IPS-20b (cell line): ENCODE measurements at regions not wholly inside any gene's neighbourhood (a gene's known extent, or its start where the extent isn't known, plus 50 kb on each side); places are given as distances from the start of the nearest gene placed in this dataset.
"Not testable (repeated sequence)": the region's sequence is repeated elsewhere in the genome, so short reads cannot be mapped to it uniquely, and the experiment has no call there.

ENCODE experiments used
- H3K27ac ChIP-seq: one replicate; pipeline ENCODE4 v1.5.1; 2013; ENCODE audit warnings: low read length
- H3K27me3 ChIP-seq: 2 replicates; pipeline ENCODE4 v1.6.1; 2013; ENCODE audit warnings: mild to moderate bottlenecking, low read length, inconsistent platforms; ENCODE audit not compliant: insufficient read depth
- H3K36me3 ChIP-seq: 2 replicates; pipeline ENCODE4 v1.6.1; 2013; ENCODE audit warnings: low read depth, mild to moderate bottlenecking, inconsistent platforms, low read length, moderate library complexity; ENCODE audit not compliant: insufficient read depth
- H3K4me1 ChIP-seq: 2 replicates; pipeline ENCODE4 v1.6.1; 2013; ENCODE audit warnings: mild to moderate bottlenecking, control low read depth, inconsistent platforms, low read length, moderate library complexity; ENCODE audit not compliant: insufficient read depth
- H3K4me3 ChIP-seq: 2 replicates; pipeline ENCODE4 v1.5.1; 2013; ENCODE audit warnings: mild to moderate bottlenecking, low read length, inconsistent platforms
- H3K9ac ChIP-seq: 2 replicates; pipeline ENCODE4 v1.6.1; 2013; ENCODE audit warnings: low read depth, mild to moderate bottlenecking, inconsistent platforms, low read length, moderate library complexity
- H3K9me3 ChIP-seq: 2 replicates; pipeline ENCODE4 v1.6.1; 2013; ENCODE audit warnings: mild to moderate bottlenecking, low read depth, low read length, inconsistent platforms; ENCODE audit not compliant: insufficient read depth

- peaks cover 10% of the 10 kb centered on the region; the same call in 1 of the 2 replicates for H3K9me3 ChIP-seq
- no peak overlapping the region for H3K9ac ChIP-seq
- no peak overlapping the region for H3K4me3 ChIP-seq
- no peaks in the 10 kb centered on the region for H3K4me1 ChIP-seq
- no peaks in the 10 kb centered on the region for H3K36me3 ChIP-seq
- H3K27ac ChIP-seq = no peak overlapping the region
- H3K27me3 ChIP-seq = no peaks in the 10 kb centered on the region
These were observed 68.7 kb upstream of the EDIL3 start for GRCh38 chr5:84453405-84453804.

DNA sequence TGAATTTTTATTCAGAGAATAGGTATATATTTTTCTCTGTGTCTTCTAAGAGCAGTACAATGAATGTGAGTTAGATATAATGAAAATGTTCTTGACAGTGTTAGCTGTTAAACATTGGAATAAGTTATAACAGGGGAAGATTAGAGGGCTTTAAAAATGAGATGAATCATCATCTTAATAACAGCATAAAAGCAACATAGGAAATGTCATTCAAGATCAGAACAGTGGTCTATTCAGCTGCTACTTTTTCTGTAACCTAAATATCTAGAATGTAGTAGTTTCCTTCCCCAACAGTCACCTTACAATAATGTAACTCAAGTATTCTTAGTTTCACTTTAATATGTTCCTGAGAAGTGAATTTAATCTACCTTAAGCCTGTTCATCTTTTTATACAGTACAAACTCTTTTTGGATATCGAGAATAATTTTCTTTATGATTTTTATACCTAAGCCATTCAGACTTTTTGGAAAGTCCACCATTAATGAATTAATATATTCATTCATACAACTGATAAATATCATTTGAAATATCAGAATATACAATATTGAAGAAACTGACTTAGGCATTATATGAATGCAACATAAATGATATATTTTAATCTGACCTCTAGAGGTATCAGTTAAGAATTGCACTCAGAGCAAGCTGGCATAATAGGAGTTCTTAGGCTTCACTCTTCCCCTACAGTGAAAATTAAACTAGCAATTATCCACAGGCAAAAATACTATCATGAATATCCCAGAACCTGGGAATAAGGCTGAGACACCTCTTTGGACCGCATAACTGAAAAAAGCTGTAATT lies 66.1 kb upstream of the EDIL3 start:
- Histone ChIP-seq H3K4me1 (no peaks in the 10 kb centered on the region), H3K9ac (no peak overlapping the region), H3K27me3 (no peaks in the 10 kb centered on the region), H3K36me3 (no peaks in the 10 kb centered on the region), H3K9me3 (peaks cover 10% of the 10 kb centered on the region; the same call in 1 of the 2 replicates), H3K27ac (no peak overlapping the region), H3K4me3 (no peak overlapping the region)

GRCh38 chr5:84445049-84445685 lies 60.5 kb upstream of the EDIL3 start:
- no peaks in the 10 kb centered on the region for H3K27me3 ChIP-seq

DNA sequence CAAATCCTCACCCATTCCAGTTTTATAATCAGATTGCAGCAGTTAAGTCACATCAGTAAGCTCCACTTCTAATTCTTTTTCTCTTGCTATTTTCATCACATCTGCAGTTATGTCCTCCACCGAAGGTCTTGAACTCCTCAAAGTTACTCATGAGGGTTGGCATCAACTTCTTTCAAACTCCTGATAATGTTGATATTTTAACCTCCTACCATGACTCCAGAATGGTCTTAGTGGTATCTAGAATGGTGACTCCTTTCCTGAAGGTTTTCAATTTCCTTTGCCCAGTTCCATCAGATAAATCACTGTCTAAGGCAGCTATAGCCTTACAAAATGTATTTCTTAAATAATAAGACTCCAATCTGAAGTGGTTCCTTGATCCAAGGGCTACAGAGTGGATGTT lies 53.8 kb upstream of the EDIL3 start:
- Histone ChIP-seq H3K9ac (no peak overlapping the region), H3K4me1 (no peaks in the 10 kb centered on the region), H3K27ac (no peak overlapping the region), H3K36me3 (no peaks in the 10 kb centered on the region), H3K27me3 (no peaks in the 10 kb centered on the region), H3K4me3 (no peak overlapping the region), H3K9me3 (no peaks in the 10 kb centered on the region)

More at GRCh38 chr5:84445049-84445685, 60.5 kb upstream of the EDIL3 start:
- H3K4me1 ChIP-seq = no peaks in the 10 kb centered on the region
- no peak overlapping the region for H3K9ac ChIP-seq
- H3K4me3 ChIP-seq = no peak overlapping the region
- H3K27ac ChIP-seq = no peak overlapping the region
- H3K36me3 ChIP-seq = no peaks in the 10 kb centered on the region
- H3K9me3 ChIP-seq = no peaks in the 10 kb centered on the region

- Histone ChIP-seq H3K4me3 (no peak overlapping the region), H3K9ac (no peak overlapping the region), H3K27me3 (no peaks in the 10 kb centered on the region), H3K27ac (no peak overlapping the region), H3K36me3 (no peaks in the 10 kb centered on the region), H3K4me1 (no peaks in the 10 kb centered on the region), H3K9me3 (no peaks in the 10 kb centered on the region)
These were observed 53.1 kb upstream of the EDIL3 start for GRCh38 chr5:84437673-84438315.

GRCh38 chr5:84436866-84437265 lies 52.2 kb upstream of the EDIL3 start:
- Histone ChIP-seq H3K36me3 (no peaks in the 10 kb centered on the region), H3K4me3 (no peak overlapping the region), H3K9me3 (no peaks in the 10 kb centered on the region), H3K9ac (no peak overlapping the region), H3K4me1 (no peaks in the 10 kb centered on the region), H3K27me3 (no peaks in the 10 kb centered on the region), H3K27ac (no peak overlapping the region)

DNA sequence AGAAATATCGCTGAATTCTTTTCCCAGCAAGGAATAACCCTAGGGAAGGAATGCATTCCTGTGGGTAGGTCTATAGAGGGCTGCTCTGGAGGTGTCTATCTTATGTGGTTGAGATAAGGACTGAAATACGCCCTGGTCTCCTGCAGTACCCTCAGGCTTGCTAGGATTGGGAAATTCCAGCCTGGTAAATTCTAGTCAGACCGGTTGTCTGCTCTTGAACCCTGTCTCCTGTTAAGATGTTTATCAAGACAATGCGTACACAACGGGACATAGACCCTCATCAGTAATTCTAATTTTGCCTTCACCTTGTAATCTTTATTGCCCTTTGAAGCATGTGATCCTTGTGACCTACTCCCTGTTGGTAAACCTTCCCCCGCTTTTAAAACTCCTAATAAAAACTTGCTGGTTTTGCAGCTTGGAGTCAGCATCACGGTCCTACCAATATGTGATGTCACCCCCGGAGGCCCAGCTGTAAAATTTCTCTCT lies 51.2 kb upstream of the EDIL3 start:
- H3K4me3 ChIP-seq, H3K4me1 ChIP-seq, H3K36me3 ChIP-seq, H3K9ac ChIP-seq, H3K27ac ChIP-seq, H3K27me3 ChIP-seq, H3K9me3 ChIP-seq: not testable (repeated sequence)
